ENCODE measurements at regions not wholly inside any gene's neighbourhood (a gene's known extent, or its start where the extent isn't known, plus 50 kb on each side); places are given as distances from the start of the nearest gene placed in this dataset.

- DNase-seq (ENCODE audit: low spot score) (no peak), ATAC-seq (no peak)
- Histone ChIP-seq H3K79me2 (replicated peaks; ENCODE audit: insufficient read depth) (no peaks in the 10 kb centered on the region), H3K4me1 (ENCODE audit: insufficient read depth) (peaks cover 6% of the 10 kb centered on the region), H3K27me3 (ENCODE audit: insufficient read depth) (no peaks in the 10 kb centered on the region), H4K20me1 (replicated peaks; ENCODE audit: insufficient read depth) (no peaks in the 10 kb centered on the region), H3K36me3 (ENCODE audit: insufficient read depth) (no peaks in the 10 kb centered on the region), H2AFZ (no peak overlapping the region), H3K9me2 (ENCODE audit: insufficient read depth) (no peaks in the 10 kb centered on the region), H3K4me3 (no peak overlapping the region), H3F3A (replicated peaks; ENCODE audit: low read depth) (no peaks in the 10 kb centered on the region), H3K27ac (ENCODE audit: low read depth) (no peak overlapping the region), H3K4me2 (no peak overlapping the region)
- Mint-ChIP-seq H3K27ac (no peak overlapping the region), H3K4me3 (no peak overlapping the region), H3K36me3 (ENCODE audit: low read depth) (no peaks in the 10 kb centered on the region), H3K9me3 (no peaks in the 10 kb centered on the region), H3K4me1 (peaks cover 11% of the 10 kb centered on the region), H3K27me3 (ENCODE audit: insufficient read depth, low read depth, poor library complexity) (peaks cover 2% of the 10 kb centered on the region)
- TF ChIP-seq JUNB (IDR thresholded peaks at IDR 0.05; ENCODE audit: unreplicated experiment) (no peak), STAT1 (IDR thresholded peaks at IDR 0.05; ENCODE audit: unreplicated experiment) (no peak), EZH2 (IDR thresholded peaks at IDR 0.05; ENCODE audit: low read depth, unreplicated experiment) (no peak), ZNF114 (CRISPR knock-in tag; IDR thresholded peaks at IDR 0.05) (no peak), EZH2phosphoT487 (IDR thresholded peaks at IDR 0.05; ENCODE audit: unreplicated experiment) (no peak), ZNF331 (CRISPR knock-in tag; IDR thresholded peaks at IDR 0.05; ENCODE audit: low read depth) (no peak), NANOG (IDR thresholded peaks at IDR 0.05; ENCODE audit: borderline replicate concordance) (no peak), ZNF462 (CRISPR knock-in tag; IDR thresholded peaks at IDR 0.05) (no peak), CTCF (conservative IDR thresholded peaks at IDR 0.05; ENCODE audit: low read depth in 2 of 2) (no peak), POLR2AphosphoS5 (IDR thresholded peaks at IDR 0.05; ENCODE audit: low read depth) (no peak), ETS1 (IDR thresholded peaks at IDR 0.05) (no peak), CREB1 (CRISPR knock-in tag; IDR thresholded peaks at IDR 0.05; ENCODE audit: low read depth) (no peak)
- TF ChIP-seq, protein P1, sequence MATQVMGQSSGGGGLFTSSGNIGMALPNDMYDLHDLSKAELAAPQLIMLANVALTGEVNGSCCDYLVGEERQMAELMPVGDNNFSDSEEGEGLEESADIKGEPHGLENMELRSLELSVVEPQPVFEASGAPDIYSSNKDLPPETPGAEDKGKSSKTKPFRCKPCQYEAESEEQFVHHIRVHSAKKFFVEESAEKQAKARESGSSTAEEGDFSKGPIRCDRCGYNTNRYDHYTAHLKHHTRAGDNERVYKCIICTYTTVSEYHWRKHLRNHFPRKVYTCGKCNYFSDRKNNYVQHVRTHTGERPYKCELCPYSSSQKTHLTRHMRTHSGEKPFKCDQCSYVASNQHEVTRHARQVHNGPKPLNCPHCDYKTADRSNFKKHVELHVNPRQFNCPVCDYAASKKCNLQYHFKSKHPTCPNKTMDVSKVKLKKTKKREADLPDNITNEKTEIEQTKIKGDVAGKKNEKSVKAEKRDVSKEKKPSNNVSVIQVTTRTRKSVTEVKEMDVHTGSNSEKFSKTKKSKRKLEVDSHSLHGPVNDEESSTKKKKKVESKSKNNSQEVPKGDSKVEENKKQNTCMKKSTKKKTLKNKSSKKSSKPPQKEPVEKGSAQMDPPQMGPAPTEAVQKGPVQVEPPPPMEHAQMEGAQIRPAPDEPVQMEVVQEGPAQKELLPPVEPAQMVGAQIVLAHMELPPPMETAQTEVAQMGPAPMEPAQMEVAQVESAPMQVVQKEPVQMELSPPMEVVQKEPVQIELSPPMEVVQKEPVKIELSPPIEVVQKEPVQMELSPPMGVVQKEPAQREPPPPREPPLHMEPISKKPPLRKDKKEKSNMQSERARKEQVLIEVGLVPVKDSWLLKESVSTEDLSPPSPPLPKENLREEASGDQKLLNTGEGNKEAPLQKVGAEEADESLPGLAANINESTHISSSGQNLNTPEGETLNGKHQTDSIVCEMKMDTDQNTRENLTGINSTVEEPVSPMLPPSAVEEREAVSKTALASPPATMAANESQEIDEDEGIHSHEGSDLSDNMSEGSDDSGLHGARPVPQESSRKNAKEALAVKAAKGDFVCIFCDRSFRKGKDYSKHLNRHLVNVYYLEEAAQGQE (IDR thresholded peaks at IDR 0.05; ENCODE audit: unreplicated experiment): no peak
These were observed 89.2 kb downstream of the LIPG start for GRCh38 chr18:49651033-49651432.

All from GM23338 (cell line).